IMR-90 (cell line): ENCODE measurements at regions not wholly inside any gene's neighbourhood (a gene's known extent, or its start where the extent isn't known, plus 50 kb on each side); places are given as distances from the start of the nearest gene placed in this dataset.

Source experiments
- ATAC-seq: fragments of 200-7000 bp; cut with Tn5 transposase; 2 replicates; pipeline ENCODE4 v1.9.1; 2020; ENCODE audit warnings: low read depth, mild to moderate bottlenecking, moderate library complexity
- BruUV-seq: library from RNA; stranded (reverse); fragments of 400-500 nt; replicated peaks from 2 replicates; lab custom pipeline; 2021; lab: Mats Ljungman, UMichigan
- CTCF ChIA-PET: fragments of 300-600 bp; formaldehyde crosslinking; extraction: SDS; loops from one replicate; lab custom pipeline; 2021; ENCODE audit warnings: antibody characterized with exemption; lab: Yijun Ruan, JAX
- POLR2A ChIA-PET: fragments of 300-600 bp; sonication (Branson Sonifier 250); formaldehyde crosslinking; loops from one replicate; lab custom pipeline; 2022; ENCODE audit warnings: antibody characterized with exemption; ENCODE audit not compliant: unreplicated experiment; lab: Charles Lee
- DNase-seq: peaks from one replicate; pipeline ENCODE4 v3.0.0; 2013
- H2AFZ ChIP-seq: replicated peaks from 2 replicates; pipeline ENCODE3; 2013; ENCODE audit warnings: low read length, mild to moderate bottlenecking; ENCODE audit not compliant: poor library complexity
- H2AK5ac ChIP-seq: 2 replicates; pipeline ENCODE4 v1.6.1; 2013; ENCODE audit warnings: low read depth, low read length, inconsistent platforms
- H2AK9ac ChIP-seq: replicated peaks from 2 replicates; pipeline ENCODE3; 2013; ENCODE audit warnings: mild to moderate bottlenecking, low read depth, low read length, moderate library complexity; ENCODE audit not compliant: poor library complexity
- H2BK120ac ChIP-seq: 2 replicates; pipeline ENCODE4 v1.6.1; 2013; ENCODE audit warnings: low read depth, low read length, inconsistent platforms
- H2BK15ac ChIP-seq: 3 replicates; pipeline ENCODE4 v1.6.1; 2013; ENCODE audit warnings: low read depth, low read length, inconsistent platforms
- H2BK20ac ChIP-seq: 2 replicates; pipeline ENCODE4 v1.6.1; 2013; ENCODE audit warnings: low read depth, mild to moderate bottlenecking, inconsistent platforms, low read length, moderate library complexity
- H2BK5ac ChIP-seq: 2 replicates; pipeline ENCODE4 v1.6.1; 2013; ENCODE audit warnings: mild to moderate bottlenecking, low read depth, low read length, inconsistent platforms; ENCODE audit not compliant: poor library complexity, severe bottlenecking
- H3K14ac ChIP-seq: replicated peaks from 2 replicates; pipeline ENCODE4 v1.6.1; 2013; ENCODE audit warnings: low read depth, low read length, inconsistent platforms
- H3K18ac ChIP-seq: 2 replicates; pipeline ENCODE4 v1.6.1; 2013; ENCODE audit warnings: low read depth, low read length, control low read depth
- H3K23ac ChIP-seq: 2 replicates; pipeline ENCODE4 v1.6.1; 2013; ENCODE audit warnings: low read depth, low read length, inconsistent platforms
- H3K27ac ChIP-seq: 2 replicates; pipeline ENCODE4 v1.5.1; 2013; ENCODE audit warnings: mild to moderate bottlenecking, control low read depth, low read length; ENCODE audit not compliant: insufficient read depth
- H3K27me3 ChIP-seq: 2 replicates; pipeline ENCODE4 v1.6.1; 2013; ENCODE audit warnings: low read length; ENCODE audit not compliant: control insufficient read depth, insufficient read depth
- H3K36me3 ChIP-seq: 2 replicates; pipeline ENCODE4 v1.6.1; 2013; ENCODE audit warnings: low read length, mixed read lengths; ENCODE audit not compliant: control insufficient read depth, insufficient read depth
- H3K4ac ChIP-seq: 2 replicates; pipeline ENCODE4 v1.6.1; 2013; ENCODE audit warnings: low read depth, low read length, inconsistent platforms
- H3K4me1 ChIP-seq: 2 replicates; pipeline ENCODE4 v1.6.1; 2013; ENCODE audit warnings: low read length, mixed read lengths; ENCODE audit not compliant: control insufficient read depth, insufficient read depth
- H3K4me2 ChIP-seq: 2 replicates; pipeline ENCODE4 v1.6.1; 2013; ENCODE audit warnings: low read depth, mild to moderate bottlenecking, control low read depth, low read length, moderate library complexity
- H3K4me3 ChIP-seq: 2 replicates; pipeline ENCODE4 v1.5.1; 2013; ENCODE audit warnings: low read depth, mild to moderate bottlenecking, control low read depth, low read length, moderate library complexity; ENCODE audit not compliant: insufficient read depth
- H3K56ac ChIP-seq: 2 replicates; pipeline ENCODE4 v1.6.1; 2013; ENCODE audit warnings: low read length, inconsistent platforms; ENCODE audit not compliant: insufficient read depth; ENCODE audit errors: extremely low read depth
- H3K79me1 ChIP-seq, 2 experiments: 2 replicates each; pipeline ENCODE4 v1.6.1; 2013; ENCODE audit warnings: low read length in 2 of 2, inconsistent platforms in 1 of 2, low read depth in 1 of 2
- H3K9ac ChIP-seq: 2 replicates; pipeline ENCODE4 v1.6.1; 2013; ENCODE audit warnings: low read depth, low read length, control low read depth
- H3K9me1 ChIP-seq: 2 replicates; pipeline ENCODE4 v1.6.1; 2013; ENCODE audit warnings: low read length, inconsistent platforms; ENCODE audit not compliant: insufficient read depth
- H3K9me3 ChIP-seq: 2 replicates; pipeline ENCODE4 v1.6.1; 2013; ENCODE audit warnings: low read length; ENCODE audit not compliant: control insufficient read depth, insufficient read depth
- H4K20me1 ChIP-seq: 2 replicates; pipeline ENCODE4 v1.6.1; 2013; ENCODE audit warnings: low read length, inconsistent platforms; ENCODE audit not compliant: insufficient read depth
- H4K5ac ChIP-seq: 2 replicates; pipeline ENCODE4 v1.6.1; 2013; ENCODE audit warnings: mild to moderate bottlenecking, low read depth, low read length, control low read depth
- H4K8ac ChIP-seq, 2 experiments: 2 replicates each; pipeline ENCODE4 v1.6.1; 2013; ENCODE audit warnings: low read depth in 2 of 2, low read length in 2 of 2, control low read depth in 1 of 2, inconsistent platforms in 1 of 2
- H4K91ac ChIP-seq: 2 replicates; pipeline ENCODE4 v1.6.1; 2013; ENCODE audit warnings: low read depth, low read length, inconsistent platforms; ENCODE audit not compliant: insufficient read depth
- BHLHE40 ChIP-seq: fragments of 150-350 bp; IDR thresholded peaks from 2 replicates; pipeline ENCODE4 v1.6.1; 2016; ENCODE audit warnings: mild to moderate bottlenecking, low read depth, low read length
- CEBPB ChIP-seq: IDR thresholded peaks from 2 replicates; pipeline ENCODE4 v1.6.1; 2012; ENCODE audit warnings: low read depth, low read length, improper control_type of control experiment
- CHD1 ChIP-seq: IDR thresholded peaks from 2 replicates; pipeline ENCODE4 v1.6.1; 2012; ENCODE audit warnings: low read depth, low read length, improper control_type of control experiment
- FOS ChIP-seq: fragments of 150-350 bp; IDR thresholded peaks from 2 replicates; pipeline ENCODE4 v1.6.1; 2016; ENCODE audit warnings: low read depth, low read length
- MAFK ChIP-seq: IDR thresholded peaks from 2 replicates; pipeline ENCODE4 v1.6.1; 2012; ENCODE audit warnings: low read depth, low read length, improper control_type of control experiment
- MAZ ChIP-seq: IDR thresholded peaks from 2 replicates; pipeline ENCODE4 v1.6.1; 2012; ENCODE audit warnings: low read depth, mild to moderate bottlenecking, low read length, improper control_type of control experiment, moderate library complexity, borderline replicate concordance
- MXI1 ChIP-seq: IDR thresholded peaks from 2 replicates; pipeline ENCODE4 v1.6.1; 2012; ENCODE audit warnings: low read depth, mild to moderate bottlenecking, low read length, moderate library complexity, borderline replicate concordance
- NFE2L2 ChIP-seq: fragments of 150-350 bp; IDR thresholded peaks from 2 replicates; pipeline ENCODE4 v1.6.1; 2016; ENCODE audit warnings: low read depth, mild to moderate bottlenecking, low read length
- POLR2A ChIP-seq: IDR thresholded peaks from 2 replicates; pipeline ENCODE4 v1.6.1; 2012; ENCODE audit warnings: mild to moderate bottlenecking, low read depth, low read length
- RCOR1 ChIP-seq: IDR thresholded peaks from 2 replicates; pipeline ENCODE4 v1.6.1; 2012; ENCODE audit warnings: mild to moderate bottlenecking, low read length, improper control_type of control experiment; ENCODE audit not compliant: insufficient replicate concordance
- SMC3 ChIP-seq: fragments of 150-350 bp; IDR thresholded peaks from 2 replicates; pipeline ENCODE4 v1.6.1; 2016; ENCODE audit warnings: low read depth, mild to moderate bottlenecking, antibody characterized with exemption, low read length, moderate library complexity
- dilution Hi-C: fragments of 300-500 bp; cut with HindIII; formaldehyde crosslinking; loops from one replicate; pipeline ENCODE4 v1.14.3; 2018; ENCODE audit warnings: low sequenced_read_pairs; ENCODE audit not compliant: unreplicated experiment
- in situ Hi-C: fragments of 300-500 bp; cut with MboI; formaldehyde crosslinking; loops from 3 replicates; pipeline ENCODE4 v1.14.3; 2019; ENCODE audit warnings: low sequenced_read_pairs, inconsistent platforms, mixed read lengths
- intact Hi-C: fragments of 100-400 bp; cut with micrococcal nuclease; formaldehyde crosslinking; loops from 2 replicates; pipeline ENCODE4 v1.10.0; 2022
- TF ChIP-seq, protein P1 (sequence below): conservative IDR thresholded peaks from 2 replicates; pipeline ENCODE4 v1.5.1; 2012; ENCODE audit warnings: mild to moderate bottlenecking, low read depth, low read length, improper control_type of control experiment

DNA sequence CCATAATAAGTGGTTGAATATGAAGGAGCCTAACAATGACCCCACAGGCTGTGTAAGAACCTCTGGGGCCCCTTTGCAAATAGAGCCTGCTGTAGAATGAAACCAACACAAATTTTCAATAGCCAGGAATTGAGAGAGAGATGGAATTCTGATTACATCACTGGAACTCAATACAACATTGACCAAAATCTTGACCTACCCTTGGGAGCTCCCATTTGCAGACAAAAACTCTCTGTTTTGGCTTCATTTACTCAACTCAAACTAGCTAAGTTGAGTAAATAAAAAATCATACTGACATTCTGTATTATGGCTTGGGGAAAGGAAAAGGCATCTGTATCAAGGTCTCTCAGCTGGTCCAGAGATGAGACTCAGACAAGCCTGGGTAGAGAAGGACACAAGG lies 91.0 kb downstream of the TBX3 start:
- H3K4me2 ChIP-seq: no peak overlapping the region
- H3K18ac ChIP-seq: no peak overlapping the region
- H2AK9ac ChIP-seq: no peak overlapping the region
- no peak overlapping the region for H3K4me3 ChIP-seq
- H4K91ac ChIP-seq: no peak overlapping the region
- DNase-seq: no peak
- in situ Hi-C loops: no loop called here
- no peak overlapping the region for H2BK120ac ChIP-seq
- intact Hi-C loops: no loop called here
- TF ChIP-seq MAZ (no peak), POLR2A (no peak), RCOR1 (no peak), FOS (no peak), MAFK (no peak), SMC3 (no peak), BHLHE40 (no peak), MXI1 (no peak), NFE2L2 (no peak), CEBPB (no peak), CHD1 (no peak)
- TF ChIP-seq, protein P1, sequence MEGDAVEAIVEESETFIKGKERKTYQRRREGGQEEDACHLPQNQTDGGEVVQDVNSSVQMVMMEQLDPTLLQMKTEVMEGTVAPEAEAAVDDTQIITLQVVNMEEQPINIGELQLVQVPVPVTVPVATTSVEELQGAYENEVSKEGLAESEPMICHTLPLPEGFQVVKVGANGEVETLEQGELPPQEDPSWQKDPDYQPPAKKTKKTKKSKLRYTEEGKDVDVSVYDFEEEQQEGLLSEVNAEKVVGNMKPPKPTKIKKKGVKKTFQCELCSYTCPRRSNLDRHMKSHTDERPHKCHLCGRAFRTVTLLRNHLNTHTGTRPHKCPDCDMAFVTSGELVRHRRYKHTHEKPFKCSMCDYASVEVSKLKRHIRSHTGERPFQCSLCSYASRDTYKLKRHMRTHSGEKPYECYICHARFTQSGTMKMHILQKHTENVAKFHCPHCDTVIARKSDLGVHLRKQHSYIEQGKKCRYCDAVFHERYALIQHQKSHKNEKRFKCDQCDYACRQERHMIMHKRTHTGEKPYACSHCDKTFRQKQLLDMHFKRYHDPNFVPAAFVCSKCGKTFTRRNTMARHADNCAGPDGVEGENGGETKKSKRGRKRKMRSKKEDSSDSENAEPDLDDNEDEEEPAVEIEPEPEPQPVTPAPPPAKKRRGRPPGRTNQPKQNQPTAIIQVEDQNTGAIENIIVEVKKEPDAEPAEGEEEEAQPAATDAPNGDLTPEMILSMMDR: no peak
- H3K27me3 ChIP-seq: no peaks in the 10 kb centered on the region
- H2AK5ac ChIP-seq: no peak overlapping the region
- no peak overlapping the region for H3K27ac ChIP-seq
- H2BK5ac ChIP-seq: no peak overlapping the region
- H4K20me1 ChIP-seq: no peaks in the 10 kb centered on the region
- no peaks in the 10 kb centered on the region for H3K9me1 ChIP-seq
- H2AFZ ChIP-seq: no peak overlapping the region
- no peak overlapping the region for H3K4ac ChIP-seq
- H2BK20ac ChIP-seq: no peak overlapping the region
- dilution Hi-C loops: no loop called here
- BruUV-seq: no TSS peak
- ATAC-seq: no peak
- H4K5ac ChIP-seq: no peak overlapping the region
- H3K23ac ChIP-seq: no peak overlapping the region
- no peak overlapping the region for H3K56ac ChIP-seq
- no peaks in the 10 kb centered on the region for H3K9me3 ChIP-seq
- no peaks in the 10 kb centered on the region for H3K79me1 ChIP-seq
- H2BK15ac ChIP-seq: no peak overlapping the region
- H3K14ac ChIP-seq: no peak overlapping the region
- no peaks in the 10 kb centered on the region for H3K36me3 ChIP-seq
- POLR2A ChIA-PET: no interaction called here
- no peak overlapping the region for H3K9ac ChIP-seq
- H3K4me1 ChIP-seq: no peaks in the 10 kb centered on the region
- CTCF ChIA-PET: no interaction called here
- H4K8ac ChIP-seq: no peak overlapping the region
